GM19043 (cell line): ENCODE measurements at regions not wholly inside any gene's neighbourhood (a gene's known extent, or its start where the extent isn't known, plus 50 kb on each side); places are given as distances from the start of the nearest gene placed in this dataset.

Source experiments
- ATAC-seq: cut with Tn5 transposase; IDR thresholded peaks from one replicate; pipeline ENCODE4 v1.9.1; 2021; ENCODE audit warnings: low read depth; ENCODE audit not compliant: unreplicated experiment

DNA sequence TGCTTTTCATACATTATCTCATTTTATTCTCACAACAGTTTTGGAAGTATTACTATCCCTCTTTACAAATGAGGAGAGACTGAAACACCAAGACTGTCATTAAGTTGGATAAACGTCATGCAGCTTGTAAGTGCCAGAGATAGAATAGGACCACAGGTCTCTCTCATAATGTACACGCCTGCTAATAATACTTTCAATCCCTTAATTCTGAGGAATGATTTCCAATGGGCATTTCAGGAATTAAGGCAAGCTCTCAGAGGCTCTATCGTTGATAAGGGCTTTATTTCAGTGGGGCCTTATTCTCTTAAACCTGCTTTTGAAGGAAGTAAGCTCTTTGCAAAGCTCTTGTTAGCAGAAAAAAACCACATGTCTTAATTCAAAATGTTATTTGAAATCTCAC lies 229.1 kb downstream of the NFKBIZ start:
- no peak for ATAC-seq

DNA sequence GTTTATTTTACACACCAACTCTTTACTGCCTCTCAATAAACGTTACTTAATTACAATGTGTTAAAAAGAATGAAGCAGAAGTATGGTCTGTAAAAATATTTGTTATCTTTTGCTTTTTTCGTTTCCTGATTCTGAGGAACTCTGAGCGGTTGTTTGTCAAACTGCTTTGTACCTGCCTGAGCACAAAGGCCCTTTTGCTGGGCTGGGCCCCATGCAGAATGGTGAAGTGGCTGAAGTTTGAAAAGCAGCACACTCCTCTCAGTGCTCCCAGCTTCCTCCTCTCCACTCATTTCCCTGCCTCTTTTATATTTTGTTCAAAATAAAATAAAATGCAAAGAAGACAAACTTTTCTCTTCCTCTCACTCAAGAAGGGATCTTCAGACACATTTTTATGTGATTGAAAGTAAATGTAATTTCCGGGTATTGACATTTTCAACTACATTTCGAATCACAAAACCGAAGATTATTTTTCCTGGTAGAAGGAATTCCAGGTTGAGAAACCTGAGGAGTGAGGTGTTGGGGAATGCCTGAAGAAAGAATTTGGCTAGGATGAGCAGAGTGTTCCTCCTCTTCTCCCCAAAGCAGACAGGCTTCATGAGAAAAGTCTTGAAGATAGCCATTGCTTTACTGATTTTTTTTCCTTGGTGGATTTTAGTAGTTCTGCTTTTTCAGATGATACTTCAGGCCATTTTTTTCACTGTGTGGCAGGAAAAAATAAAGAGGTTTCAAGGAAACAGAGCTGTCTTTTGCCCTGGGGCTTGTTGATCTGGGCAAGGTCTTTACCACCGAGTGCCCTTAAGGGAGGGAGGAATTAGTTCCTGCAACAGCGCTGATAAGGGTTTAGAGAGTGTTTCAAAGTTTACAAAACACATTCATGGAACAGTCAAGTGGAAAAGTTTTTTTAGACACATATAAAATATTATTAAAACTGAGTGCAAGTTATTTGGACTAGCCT lies 229.8 kb downstream of the NFKBIZ start:
- ATAC-seq = no peak

DNA sequence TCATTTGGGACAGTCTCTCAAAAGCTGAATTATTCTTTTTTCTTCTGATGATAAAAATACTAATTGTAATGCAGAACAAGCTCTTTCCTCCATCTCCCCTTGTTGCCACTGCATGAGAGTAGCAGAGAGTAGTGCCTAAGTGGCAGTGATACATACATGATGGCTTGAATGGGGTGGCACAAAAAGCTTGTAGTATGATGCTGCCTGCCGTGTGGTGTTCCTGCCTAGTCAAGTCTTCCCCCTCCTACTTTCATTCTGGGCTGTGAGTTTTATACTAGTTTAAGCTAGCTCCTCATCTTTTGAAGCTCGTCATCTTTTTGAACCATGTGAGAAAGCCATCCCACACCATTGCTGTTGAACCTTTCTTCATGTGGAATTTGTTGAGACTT lies 230.5 kb downstream of the NFKBIZ start:
- no peak for ATAC-seq

DNA sequence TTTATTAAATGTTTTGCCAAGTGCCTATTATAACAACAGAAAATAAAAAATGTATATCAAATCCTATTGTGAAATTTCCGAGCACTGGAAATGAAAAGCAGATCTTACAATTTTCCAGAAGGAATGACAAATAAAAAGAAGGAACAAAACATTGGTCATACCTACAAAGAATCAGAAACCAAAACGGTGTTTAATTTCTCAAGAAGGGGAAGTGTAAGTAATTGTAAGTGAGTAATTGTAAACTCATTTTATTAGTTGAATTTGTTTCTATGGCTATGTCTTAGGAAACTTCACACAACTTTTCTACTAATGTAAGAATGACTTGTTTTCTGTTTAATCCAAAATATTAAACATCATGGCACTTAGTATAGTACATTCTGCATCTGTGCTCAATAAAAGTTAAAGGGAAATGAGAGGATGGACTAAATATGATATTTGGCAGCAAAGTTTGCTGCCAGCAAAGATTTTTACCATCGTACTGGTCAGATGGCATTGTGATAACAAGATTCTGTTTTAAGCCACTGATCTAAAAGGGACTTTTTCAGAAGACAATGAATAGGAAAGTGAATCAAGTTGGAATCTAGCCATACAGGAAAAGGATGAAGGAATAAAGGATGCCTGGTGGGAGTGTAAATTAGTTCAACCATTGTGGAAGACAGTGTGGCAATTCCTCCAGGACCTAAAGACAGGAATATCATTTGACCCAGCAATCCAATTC lies 232.4 kb downstream of the NFKBIZ start:
- no peak for ATAC-seq

DNA sequence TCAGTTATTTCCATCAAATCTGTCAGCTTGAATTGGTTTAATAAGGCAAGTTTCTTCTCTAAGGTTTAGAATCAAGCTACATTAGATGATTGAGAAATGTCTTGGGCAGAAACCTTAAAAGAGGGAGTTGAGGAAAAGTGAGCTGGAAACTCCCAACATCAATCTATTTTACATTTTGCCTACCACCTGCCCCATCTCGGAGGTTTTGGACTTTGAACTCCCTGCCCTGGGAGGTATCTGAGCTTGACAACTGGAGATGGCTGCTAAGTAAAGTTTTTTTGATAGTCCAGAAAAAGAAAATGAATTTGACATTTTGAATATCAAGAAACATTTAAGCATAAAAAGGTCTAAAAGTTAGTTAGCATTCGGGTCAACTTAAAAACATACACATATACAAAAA lies 234.2 kb downstream of the NFKBIZ start:
- ATAC-seq = no peak

DNA sequence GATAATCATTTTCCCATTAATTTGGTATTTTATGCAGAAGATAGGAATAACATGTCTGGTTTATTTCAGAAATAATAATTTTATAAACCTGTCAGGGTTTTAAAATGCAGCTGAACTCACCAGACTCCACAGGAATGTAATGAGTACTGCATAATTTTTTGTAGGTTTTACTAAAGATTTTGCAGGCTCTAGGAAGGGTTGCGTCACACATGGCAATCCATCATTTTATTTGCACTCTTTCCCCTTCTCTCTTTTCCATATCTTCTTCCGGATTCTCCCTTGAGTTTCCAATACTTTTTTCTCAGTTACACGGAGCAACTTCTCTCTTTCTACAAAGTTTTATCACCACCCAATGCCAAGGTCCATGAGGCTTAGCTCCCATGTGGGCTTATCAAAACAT lies 234.7 kb downstream of the NFKBIZ start:
- ATAC-seq = no peak

DNA sequence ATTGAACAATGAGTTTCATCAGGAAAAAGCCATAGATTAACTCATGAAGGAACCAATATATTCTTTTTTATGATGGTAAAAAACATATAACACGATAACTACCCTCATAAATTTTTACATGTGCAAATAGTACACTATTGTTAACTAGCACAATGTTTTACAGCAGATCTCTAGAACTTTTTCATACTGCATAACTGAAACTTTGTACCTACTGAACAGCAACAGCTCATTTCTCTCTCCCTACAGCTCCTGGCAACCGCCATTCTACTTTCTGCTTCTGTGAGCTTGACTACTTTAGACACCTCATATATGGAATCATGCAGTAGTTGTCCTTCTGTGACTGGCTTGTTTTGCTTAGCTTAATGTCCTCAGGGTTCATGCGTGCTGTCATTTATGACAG lies 235.4 kb downstream of the NFKBIZ start:
- no peak for ATAC-seq

DNA sequence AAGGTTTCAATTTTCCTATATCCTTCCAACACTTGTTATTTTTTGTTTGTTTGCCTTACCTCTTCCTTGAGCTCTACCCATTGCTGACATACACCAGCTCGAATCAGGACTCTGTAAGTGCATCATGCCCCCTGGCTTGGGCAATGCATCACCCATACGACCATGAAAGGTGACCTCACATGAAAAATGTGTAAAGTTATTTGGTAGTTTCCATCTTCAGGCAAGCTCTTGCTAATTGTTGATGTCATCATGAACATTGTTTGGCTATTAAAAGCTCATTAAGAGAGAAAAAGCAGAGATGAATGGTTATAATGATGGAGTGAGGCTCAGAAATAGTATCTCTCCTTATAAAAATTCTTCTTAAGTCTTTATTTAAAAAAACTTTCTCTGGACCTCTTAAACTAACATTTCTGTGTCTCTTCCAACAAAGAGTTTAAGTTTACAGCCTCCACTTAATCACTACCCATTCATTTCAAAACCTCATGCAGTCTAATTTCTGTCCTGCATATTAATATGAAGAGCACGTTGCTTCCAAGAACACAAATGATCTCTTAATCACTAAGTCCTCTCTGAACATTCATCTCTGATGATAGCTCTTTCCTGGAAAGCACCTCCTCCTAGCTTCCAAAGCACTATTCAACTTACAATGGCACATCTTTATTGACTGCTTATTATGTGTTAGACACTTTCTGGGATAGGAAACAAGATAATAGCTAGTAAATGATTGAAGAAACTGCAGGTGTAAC lies 236.3 kb downstream of the NFKBIZ start:
- no peak for ATAC-seq

DNA sequence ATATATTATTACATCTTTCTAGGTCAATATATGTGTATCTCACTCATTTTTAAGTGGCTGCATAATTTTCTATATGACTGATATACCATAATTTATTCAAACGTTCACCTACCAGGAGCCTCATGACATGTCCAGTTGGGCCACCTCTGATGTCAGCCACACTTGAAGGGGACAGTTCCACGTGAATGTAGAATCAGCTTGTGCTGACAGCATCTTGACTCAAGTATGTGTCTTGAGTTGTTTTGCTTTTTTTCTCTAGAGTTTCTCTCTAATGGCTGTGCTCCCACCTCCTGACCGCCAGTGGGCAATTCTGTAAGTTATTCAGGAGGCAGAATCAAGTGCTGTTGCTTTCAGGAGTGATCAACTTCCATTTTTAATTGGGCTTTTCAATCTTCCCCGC lies 237.9 kb downstream of the NFKBIZ start:
- ATAC-seq = no peak

DNA sequence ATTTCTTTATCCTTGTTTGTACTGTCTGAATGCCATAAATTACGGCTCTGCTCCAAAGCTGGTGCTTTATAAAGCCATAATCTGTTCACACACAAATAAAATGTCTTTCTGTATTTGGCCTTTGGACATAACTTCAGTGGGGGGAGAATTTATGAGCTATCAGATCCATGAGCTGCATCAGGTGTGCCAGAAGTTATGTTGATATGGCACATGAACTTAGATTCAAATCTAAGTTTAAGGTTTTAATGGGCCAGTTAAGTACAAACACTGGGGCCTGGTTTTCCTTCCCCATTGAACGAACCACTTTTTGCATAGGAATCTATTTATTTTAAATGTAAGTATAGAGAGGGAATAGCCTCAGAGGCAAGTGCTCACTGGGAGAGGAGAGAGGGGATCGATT lies 239.9 kb downstream of the NFKBIZ start:
- no peak for ATAC-seq

DNA sequence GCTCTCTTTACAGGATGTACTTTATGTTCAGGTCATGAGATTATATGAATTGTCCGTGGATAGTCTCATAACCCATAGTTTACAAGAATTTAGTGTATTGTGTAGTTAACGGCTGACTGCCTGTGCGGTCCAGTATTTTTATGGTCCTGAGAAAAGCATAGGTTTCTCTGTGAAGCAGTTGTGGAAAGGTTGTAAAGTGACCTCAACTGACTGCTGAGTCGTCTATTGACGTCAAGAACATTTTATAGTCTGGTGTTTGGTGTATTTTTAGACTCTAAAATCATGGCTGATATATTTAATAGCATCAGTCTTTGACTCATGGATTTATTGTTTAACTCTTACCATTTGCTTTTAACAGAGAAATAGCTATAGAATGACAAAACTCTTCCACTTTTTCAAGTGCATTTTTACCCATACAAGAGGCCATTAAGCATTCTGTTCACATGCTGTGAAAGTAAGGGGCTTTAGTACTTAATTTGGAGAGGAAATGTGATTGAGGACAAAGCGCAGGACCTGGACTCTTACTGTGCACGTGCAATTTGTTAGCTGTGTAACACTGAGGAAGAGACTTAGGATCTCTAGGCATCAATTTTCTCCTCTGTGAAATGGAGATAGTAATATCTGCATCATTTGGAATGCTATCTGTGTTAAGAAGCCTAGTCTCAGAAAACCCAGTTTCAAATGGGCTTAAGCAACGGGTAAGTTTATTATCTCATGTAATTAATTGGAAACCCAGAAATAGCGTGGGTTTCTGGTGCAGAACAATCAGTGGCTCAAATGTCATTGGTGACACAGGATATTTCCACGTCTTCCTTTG lies 240.8 kb downstream of the NFKBIZ start:
- no peak for ATAC-seq

DNA sequence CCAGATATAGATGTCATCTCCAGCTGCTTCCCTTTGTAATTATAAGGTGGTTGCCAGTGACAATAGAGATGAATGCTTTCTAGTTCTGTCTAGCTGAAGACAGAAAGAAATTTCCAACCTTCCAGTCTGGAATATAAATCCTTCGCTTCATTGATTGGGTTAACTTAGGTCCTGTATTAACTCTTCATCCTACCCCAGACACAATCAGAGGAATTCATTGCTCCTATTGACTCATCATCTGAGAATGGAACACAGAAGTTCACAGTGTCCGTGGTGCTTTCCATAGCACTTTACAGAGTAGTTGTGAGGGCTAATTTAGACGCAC lies 241.4 kb downstream of the NFKBIZ start:
- no peak for ATAC-seq

DNA sequence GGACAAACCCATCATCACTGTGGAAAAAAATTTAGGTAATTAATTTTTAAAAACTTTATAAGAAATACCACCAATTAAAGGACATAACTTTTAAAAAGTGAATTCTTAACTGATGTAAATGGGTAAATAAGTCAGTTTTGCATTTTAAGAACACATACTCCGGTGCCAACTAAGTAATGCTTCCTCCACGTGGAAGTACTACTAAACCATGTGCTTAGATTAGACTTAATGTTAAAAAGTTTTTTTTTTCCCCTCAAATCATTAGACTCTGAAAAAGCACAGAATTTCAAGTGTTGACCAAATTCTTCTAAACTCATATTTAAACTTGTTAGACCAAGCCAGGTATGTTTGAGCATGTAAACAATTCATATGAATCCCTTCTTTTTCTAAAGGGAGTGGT lies 242.0 kb downstream of the NFKBIZ start:
- ATAC-seq = no peak

DNA sequence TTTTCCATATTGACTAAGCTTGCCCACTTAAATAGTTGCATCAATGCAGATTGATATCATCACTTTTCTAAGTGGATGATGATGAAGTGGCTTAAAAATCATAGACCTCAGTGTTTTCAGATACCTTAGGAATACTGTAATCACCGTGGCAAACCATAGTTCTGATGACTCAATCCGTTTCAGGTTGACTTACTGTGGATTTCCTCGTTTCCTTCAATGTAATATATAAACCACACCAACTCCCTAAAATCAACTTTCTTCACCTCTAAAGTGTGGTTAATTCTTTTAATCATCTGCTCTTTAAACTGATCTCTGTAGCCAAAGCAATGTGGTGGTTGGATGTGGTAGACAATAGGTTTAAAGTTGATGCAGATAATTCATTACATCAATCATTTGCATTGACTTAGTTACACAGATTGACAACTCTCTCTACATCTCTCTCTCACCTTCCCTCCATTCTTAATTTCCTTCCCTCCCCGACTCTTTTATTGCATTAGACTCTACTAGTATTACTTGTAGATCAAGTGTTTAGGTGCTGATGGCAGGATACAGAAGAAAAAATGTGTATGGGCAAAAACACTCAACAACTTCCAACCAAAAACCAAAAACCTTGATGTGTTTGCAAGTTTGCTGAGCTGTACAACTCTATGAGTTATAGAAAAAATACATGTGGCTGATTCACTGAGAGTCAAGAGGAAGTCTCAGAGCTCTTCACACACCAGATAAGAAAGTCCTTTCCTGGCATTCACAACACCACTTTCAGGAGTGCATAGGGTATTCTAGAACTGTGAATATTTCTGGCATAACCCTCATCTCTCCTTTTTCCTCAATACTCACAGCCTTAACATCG lies 243.5 kb downstream of the NFKBIZ start:
- no peak for ATAC-seq

DNA sequence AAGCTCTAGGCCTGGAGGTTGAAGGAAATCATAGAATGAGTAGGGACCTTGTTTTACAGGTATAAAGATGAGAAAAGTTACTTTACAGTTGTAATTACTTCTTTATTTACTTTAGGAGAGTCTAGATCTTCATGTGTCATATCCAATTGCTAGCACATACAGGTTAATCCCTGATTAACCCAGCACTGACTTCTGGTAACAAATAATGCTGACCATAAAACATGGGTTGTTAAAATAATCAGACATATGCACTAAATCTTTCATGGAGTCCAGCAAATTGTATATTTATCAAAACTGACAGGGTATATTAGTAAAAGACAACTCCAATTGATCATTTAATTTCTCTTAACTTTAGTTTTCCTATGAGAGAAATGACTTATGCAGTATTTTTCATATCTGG lies 245.2 kb downstream of the NFKBIZ start:
- no peak for ATAC-seq

DNA sequence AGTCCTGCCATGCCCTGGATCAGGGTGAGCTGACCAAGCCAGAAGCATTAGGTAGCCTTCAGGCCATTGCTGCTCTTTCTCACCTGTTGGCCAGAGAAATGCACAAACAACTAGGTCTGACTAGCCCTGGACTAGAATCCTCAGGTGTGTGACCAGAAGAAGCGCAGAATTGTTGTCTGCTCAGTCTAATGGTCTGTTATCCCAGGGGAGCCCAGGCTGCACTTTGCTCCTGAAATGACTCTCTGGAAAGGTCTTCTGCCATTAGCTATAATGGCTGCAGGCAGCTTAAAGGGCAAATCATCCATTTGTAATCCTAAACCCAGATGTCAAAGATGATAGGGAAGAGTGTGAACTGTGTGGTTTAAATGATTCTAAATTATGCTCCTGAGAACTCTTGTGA lies 246.1 kb downstream of the NFKBIZ start:
- ATAC-seq = no peak

DNA sequence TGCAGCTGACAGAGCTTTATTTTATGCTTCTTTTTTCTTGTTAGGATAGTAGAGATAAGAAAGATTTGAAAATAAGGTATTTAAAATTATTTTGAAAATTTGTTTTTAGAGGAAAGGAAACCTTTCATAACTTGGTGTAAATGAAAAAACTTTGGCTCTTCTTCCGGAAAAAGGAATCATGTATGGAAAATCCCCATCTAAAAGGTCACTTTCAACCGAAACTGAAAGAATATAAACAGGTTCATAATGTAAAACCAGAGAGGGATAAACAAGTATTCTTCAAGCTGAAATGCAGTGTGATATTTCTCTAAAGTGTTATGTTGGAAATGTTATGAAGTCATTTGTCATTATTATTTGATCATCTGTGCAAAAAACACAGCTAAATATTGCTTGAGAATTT lies 246.8 kb downstream of the NFKBIZ start:
- ATAC-seq = no peak

DNA sequence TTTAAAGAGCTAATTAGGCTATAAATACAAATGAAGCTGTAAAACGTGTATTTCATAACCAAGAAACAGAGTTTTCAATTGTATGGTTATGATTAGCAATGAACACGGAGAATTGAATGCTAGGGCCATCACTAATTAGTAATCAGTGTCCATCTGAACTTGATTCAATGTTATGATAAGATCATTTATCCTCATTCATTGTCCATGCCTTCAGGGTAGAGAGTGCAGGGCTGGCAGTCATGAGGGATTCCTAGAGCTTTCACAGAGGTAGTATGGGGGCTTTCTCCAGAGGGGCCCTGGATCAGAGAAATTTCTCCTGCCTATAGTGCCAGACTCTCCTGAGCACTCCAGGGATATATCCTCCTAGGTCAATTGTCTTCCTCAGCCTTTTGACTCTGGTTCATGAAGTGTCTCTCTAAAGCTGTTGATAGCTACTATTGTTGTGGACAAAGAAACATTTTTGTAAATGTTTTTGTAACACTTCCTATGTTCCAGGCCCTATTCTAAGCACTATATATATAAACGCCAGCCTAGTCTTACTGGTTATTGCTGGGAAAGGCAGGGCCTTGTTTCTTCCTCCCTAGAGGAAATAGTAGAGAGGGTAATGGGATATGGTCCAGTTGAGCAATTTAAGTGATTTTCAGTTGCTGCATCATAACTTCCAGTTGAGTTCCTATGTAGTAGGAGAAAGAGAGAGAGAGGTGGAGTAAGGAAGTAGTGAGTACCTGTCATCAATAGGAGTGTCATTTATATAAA lies 249.0 kb downstream of the NFKBIZ start:
- ATAC-seq = no peak

DNA sequence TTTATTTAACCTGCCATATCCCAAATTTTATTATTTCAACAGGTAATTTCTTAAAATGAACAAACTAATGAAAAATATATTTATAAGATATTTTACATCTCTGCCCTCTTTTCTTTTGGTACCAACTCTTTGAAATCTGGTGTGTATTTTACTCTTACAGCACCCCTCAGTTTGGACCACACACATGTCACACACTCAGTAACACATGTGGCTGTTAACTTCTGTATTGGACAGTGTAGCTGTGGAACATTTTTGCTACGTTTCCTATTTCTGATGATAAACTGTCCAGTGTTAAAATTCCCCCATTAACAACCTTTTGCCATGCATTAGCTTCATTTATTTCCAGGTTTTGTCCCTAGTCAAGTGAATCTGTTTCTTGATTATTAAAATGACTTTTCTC lies 250.6 kb downstream of the NFKBIZ start:
- no peak for ATAC-seq
